T-helper 17 cell (primary cell): ENCODE measurements at regions not wholly inside any gene's neighbourhood (a gene's known extent, or its start where the extent isn't known, plus 50 kb on each side); places are given as distances from the start of the nearest gene placed in this dataset.
A peak's percentile ranks its signal among the peaks of the same experiment; 100 is the strongest.

ENCODE experiments used
- ATAC-seq: fragments of 150-1000 bp; cut with Tn5 transposase; 2 replicates; pipeline ENCODE4 v1.10.0; 2021; ENCODE audit warnings: mild to moderate bottlenecking, moderate library complexity
- DNase-seq, 3 donors: peaks; one replicate each; pipeline versions ENCODE4 v3.0.0 to v3.0.0-alpha.2; 2020 to 2021
- H3K9me3 ChIP-seq: one replicate; pipeline ENCODE4 v1.7.0; 2013; ENCODE audit warnings: low read length, mild to moderate bottlenecking; ENCODE audit not compliant: control insufficient read depth, poor library complexity, severe bottlenecking
- H3K27ac Mint-ChIP-seq: one replicate; pipeline ENCODE4 v1.8.0; 2022; ENCODE audit warnings: mild to moderate bottlenecking, moderate library complexity, mixed read lengths
- H3K27me3 Mint-ChIP-seq: one replicate; pipeline ENCODE4 v1.8.0; 2022; ENCODE audit warnings: mixed read lengths
- H3K36me3 Mint-ChIP-seq: one replicate; pipeline ENCODE4 v1.8.0; 2022; ENCODE audit warnings: low read depth, mixed read lengths
- H3K4me1 Mint-ChIP-seq: one replicate; pipeline ENCODE4 v1.8.0; 2022; ENCODE audit warnings: mild to moderate bottlenecking, mixed read lengths
- H3K4me3 Mint-ChIP-seq: one replicate; pipeline ENCODE4 v1.8.0; 2022; ENCODE audit warnings: mild to moderate bottlenecking, moderate library complexity, mixed read lengths

DNA sequence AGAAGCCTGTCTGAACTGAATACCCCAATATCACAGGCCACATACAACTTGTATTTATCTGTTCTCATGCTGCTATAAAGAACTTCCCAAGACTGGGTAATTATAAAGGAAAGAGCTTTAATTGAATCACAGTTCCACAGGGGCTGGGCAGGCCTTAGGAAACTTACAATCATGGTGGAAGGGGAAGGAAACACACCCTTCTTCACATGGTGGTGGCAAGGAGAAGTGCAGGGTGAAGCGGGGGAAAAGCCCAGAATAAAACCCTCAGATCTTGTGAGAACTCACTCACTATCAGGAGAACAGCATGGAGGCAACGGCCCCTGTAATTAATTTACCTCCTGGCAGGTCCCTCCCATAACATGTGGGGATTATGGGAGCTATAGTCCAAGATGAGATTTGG is 50.3 kb upstream of the FNDC1 start:
- no peaks in the 10 kb centered on the region for H3K36me3 Mint-ChIP-seq
- no peak overlapping the region for H3K27ac Mint-ChIP-seq
- ATAC-seq (no peak), DNase-seq (no peak)
- no peaks in the 10 kb centered on the region for H3K9me3 ChIP-seq
- peaks cover 6% of the 10 kb centered on the region for H3K27me3 Mint-ChIP-seq
- no peak overlapping the region for H3K4me3 Mint-ChIP-seq
- peaks cover 4% of the 10 kb centered on the region for H3K4me1 Mint-ChIP-seq

DNA sequence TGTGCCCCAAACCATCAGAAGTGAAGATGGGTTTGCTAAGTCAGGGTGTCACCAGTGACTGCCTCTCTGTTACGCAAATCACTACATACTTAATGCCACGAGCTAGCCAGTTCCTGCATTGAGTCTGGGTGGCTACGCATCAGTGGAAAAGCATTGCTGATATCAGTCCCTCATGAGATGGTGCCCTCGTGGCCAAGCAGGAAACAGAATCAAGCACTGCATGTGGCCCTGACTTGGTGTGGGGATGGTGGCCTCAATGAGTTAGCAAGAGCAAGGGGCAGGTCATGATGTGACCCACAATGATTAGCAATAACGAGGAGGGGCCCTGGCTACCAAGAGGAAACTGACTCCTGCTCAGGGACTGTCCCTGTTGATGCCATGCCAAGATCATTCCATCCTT is 51.6 kb upstream of the FNDC1 start:
- H3K27me3 Mint-ChIP-seq, result no peaks in the 10 kb centered on the region
- no peak overlapping the region for H3K4me3 Mint-ChIP-seq
- ATAC-seq (peak; percentile 63), DNase-seq (no peak)
- H3K9me3 ChIP-seq, result no peaks in the 10 kb centered on the region
- peaks cover 4% of the 10 kb centered on the region for H3K4me1 Mint-ChIP-seq
- H3K27ac Mint-ChIP-seq, result no peak overlapping the region
- H3K36me3 Mint-ChIP-seq, result no peaks in the 10 kb centered on the region

GRCh38 chr6:159117046-159117445 is 52.2 kb upstream of the FNDC1 start:
- H3K4me1 Mint-ChIP-seq, result peaks cover 4% of the 10 kb centered on the region
- no peaks in the 10 kb centered on the region for H3K9me3 ChIP-seq
- no peaks in the 10 kb centered on the region for H3K27me3 Mint-ChIP-seq
- no peak overlapping the region for H3K27ac Mint-ChIP-seq
- H3K36me3 Mint-ChIP-seq, result no peaks in the 10 kb centered on the region
- DNase-seq (no peak), ATAC-seq (no peak)
- H3K4me3 Mint-ChIP-seq, result no peak overlapping the region

DNA sequence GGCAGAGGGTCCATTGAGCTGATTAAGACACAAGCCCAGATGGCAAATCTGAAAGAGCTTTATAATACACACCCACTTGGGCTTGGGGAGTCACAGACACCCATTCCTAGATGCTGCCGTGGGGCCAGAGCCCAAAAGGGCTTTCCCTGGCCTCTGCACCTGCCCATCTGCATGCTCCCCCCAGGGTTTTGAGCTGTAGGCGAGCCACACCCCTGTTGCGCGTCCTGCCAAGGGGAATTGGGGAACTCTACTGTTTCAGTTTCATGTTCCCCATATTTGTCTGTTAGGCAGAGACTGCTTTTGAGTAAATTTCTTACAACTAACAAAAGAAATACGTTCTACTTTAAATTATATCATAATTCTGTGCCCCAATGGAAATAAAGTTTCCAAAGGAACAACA is 52.9 kb upstream of the FNDC1 start:
- H3K4me1 Mint-ChIP-seq, result peaks cover 4% of the 10 kb centered on the region
- no peak overlapping the region for H3K4me3 Mint-ChIP-seq
- peak; percentile 74 for ATAC-seq
- no peak for DNase-seq
- H3K27me3 Mint-ChIP-seq, result no peaks in the 10 kb centered on the region
- H3K9me3 ChIP-seq, result no peaks in the 10 kb centered on the region
- peak overlapping the region; percentile 19 for H3K27ac Mint-ChIP-seq
- H3K36me3 Mint-ChIP-seq, result no peaks in the 10 kb centered on the region

GRCh38 chr6:159114569-159114968 is 54.6 kb upstream of the FNDC1 start:
- H3K36me3 Mint-ChIP-seq, result no peaks in the 10 kb centered on the region
- H3K27ac Mint-ChIP-seq, result peak overlapping the region; percentile 9
- peaks cover 15% of the 10 kb centered on the region for H3K4me1 Mint-ChIP-seq
- no peaks in the 10 kb centered on the region for H3K9me3 ChIP-seq
- ATAC-seq (no peak), DNase-seq (no peak)
- no peaks in the 10 kb centered on the region for H3K27me3 Mint-ChIP-seq
- no peak overlapping the region for H3K4me3 Mint-ChIP-seq

GRCh38 chr6:159113223-159113622 is 56.0 kb upstream of the FNDC1 start:
- Mint-ChIP-seq H3K27ac (no peak overlapping the region), H3K4me3 (no peak overlapping the region), H3K36me3 (no peaks in the 10 kb centered on the region), H3K27me3 (no peaks in the 10 kb centered on the region), H3K4me1 (peaks cover 23% of the 10 kb centered on the region)
- no peaks in the 10 kb centered on the region for H3K9me3 ChIP-seq
- no peak for ATAC-seq
- DNase-seq, result no peak

DNA sequence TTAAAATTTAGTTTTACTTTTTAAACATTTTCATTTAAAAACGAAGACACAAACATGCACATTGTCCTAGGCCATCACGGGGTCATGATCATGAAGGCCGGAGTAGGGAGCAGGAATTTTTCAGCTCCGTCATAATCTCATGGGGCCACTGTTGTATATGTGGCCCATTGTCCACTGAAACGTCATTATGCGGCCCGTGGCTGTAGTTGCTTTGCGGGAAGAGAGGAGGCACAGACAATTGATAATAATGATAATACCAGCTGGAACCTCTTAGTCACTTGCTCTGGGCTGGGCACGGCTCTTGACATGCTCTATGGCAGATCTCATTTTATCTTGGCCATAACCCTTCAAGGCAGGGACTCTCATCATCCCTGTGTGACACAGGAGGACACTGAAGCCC is 56.5 kb upstream of the FNDC1 start:
- DNase-seq (no peak), ATAC-seq (no peak)
- peaks cover 28% of the 10 kb centered on the region for H3K4me1 Mint-ChIP-seq
- H3K4me3 Mint-ChIP-seq, result no peak overlapping the region
- H3K27ac Mint-ChIP-seq, result no peak overlapping the region
- H3K27me3 Mint-ChIP-seq, result no peaks in the 10 kb centered on the region
- no peaks in the 10 kb centered on the region for H3K9me3 ChIP-seq
- H3K36me3 Mint-ChIP-seq, result no peaks in the 10 kb centered on the region

GRCh38 chr6:159110748-159111147 is 58.5 kb upstream of the FNDC1 start:
- H3K9me3 ChIP-seq, result no peaks in the 10 kb centered on the region
- DNase-seq (no peak), ATAC-seq (no peak)
- Mint-ChIP-seq H3K4me1 (peaks cover 45% of the 10 kb centered on the region), H3K27me3 (no peaks in the 10 kb centered on the region), H3K4me3 (peak overlapping the region; percentile 72), H3K36me3 (no peaks in the 10 kb centered on the region), H3K27ac (peak overlapping the region; percentile 97)

GRCh38 chr6:159110013-159110412 is 59.2 kb upstream of the FNDC1 start:
- H3K9me3 ChIP-seq, result no peaks in the 10 kb centered on the region
- Mint-ChIP-seq H3K27me3 (no peaks in the 10 kb centered on the region), H3K27ac (peak overlapping the region; percentile 97), H3K4me1 (peaks cover 45% of the 10 kb centered on the region), H3K4me3 (no peak overlapping the region), H3K36me3 (no peaks in the 10 kb centered on the region)
- peak in 1 of 3 donors; percentile 32 for DNase-seq
- no peak for ATAC-seq

DNA sequence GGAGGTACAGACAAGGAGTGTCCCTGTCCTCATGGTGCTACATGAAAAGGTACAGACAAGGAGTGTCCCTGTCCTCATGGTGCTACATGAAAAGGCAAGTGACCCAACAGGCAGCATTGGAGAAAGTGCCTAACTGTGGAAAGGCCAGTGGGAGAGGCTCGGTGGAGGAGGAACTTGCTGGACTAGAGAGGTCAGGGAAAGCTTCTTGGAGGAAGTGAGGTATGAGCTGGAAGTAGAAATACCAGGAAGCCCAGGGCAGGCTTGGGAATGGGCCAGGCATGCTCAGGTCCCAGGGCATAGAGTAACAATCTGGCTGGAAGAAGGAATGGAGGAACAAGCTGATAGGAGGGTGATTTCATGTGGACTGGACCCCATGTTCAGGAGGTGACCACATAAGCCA is 59.8 kb upstream of the FNDC1 start:
- Mint-ChIP-seq H3K27me3 (no peaks in the 10 kb centered on the region), H3K4me1 (peaks cover 47% of the 10 kb centered on the region), H3K4me3 (peak overlapping the region; percentile 7), H3K36me3 (no peaks in the 10 kb centered on the region), H3K27ac (peak overlapping the region; percentile 97)
- ATAC-seq (no peak), DNase-seq (no peak)
- H3K9me3 ChIP-seq, result no peaks in the 10 kb centered on the region

- H3K9me3 ChIP-seq, result no peaks in the 10 kb centered on the region
- Mint-ChIP-seq H3K4me1 (peaks cover 55% of the 10 kb centered on the region), H3K27ac (peak overlapping the region; percentile 97), H3K4me3 (no peak overlapping the region), H3K36me3 (no peaks in the 10 kb centered on the region), H3K27me3 (no peaks in the 10 kb centered on the region)
- DNase-seq (no peak), ATAC-seq (no peak)
These were observed 60.7 kb upstream of the FNDC1 start for GRCh38 chr6:159108426-159108985.

GRCh38 chr6:159107451-159108260 is 61.5 kb upstream of the FNDC1 start:
- peak overlapping the region; percentile 97 for H3K27ac Mint-ChIP-seq
- no peaks in the 10 kb centered on the region for H3K27me3 Mint-ChIP-seq
- H3K9me3 ChIP-seq, result no peaks in the 10 kb centered on the region
- no peaks in the 10 kb centered on the region for H3K36me3 Mint-ChIP-seq
- peak overlapping the region; percentile 85 for H3K4me3 Mint-ChIP-seq
- DNase-seq (peak; percentile 35 to 63 (median 44)), ATAC-seq (peak; percentile 55)
- H3K4me1 Mint-ChIP-seq, result peaks cover 59% of the 10 kb centered on the region

DNA sequence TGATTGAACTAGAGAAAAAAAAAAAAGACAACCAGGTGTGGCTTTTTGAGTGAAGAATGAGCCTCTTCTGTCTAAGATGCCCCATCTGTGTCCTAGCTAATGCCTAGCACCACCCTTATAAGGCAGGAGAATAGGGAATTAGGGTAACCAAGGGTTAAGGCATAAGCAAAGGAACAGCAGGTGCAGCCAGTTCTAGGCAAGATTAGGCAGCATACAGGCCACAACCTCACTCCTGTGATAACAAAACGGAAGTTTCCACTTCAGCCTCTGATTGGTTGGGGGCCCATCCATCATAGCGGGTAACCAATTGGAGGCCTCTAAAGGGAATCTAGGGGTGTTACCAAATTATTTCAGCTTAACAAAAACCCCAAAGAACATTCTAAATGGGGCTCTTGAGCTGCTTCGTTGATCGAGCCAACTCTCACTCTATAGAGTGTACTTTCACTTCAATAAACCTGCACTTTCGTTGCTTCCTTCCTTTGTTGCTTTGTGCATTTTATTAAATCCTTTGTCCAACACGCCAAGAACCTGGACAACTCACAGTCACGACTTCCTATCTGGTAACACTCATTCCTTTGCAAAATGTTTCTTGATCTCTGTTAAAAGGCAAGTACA is 61.9 kb upstream of the TAGAP start:
- Mint-ChIP-seq H3K4me3 (peak overlapping the region; percentile 85), H3K27me3 (no peaks in the 10 kb centered on the region), H3K36me3 (no peaks in the 10 kb centered on the region), H3K27ac (peak overlapping the region; percentile 97), H3K4me1 (peaks cover 61% of the 10 kb centered on the region)
- DNase-seq (peak; percentile 57 to 90 (median 79)), ATAC-seq (peak; percentile 86)
- no peaks in the 10 kb centered on the region for H3K9me3 ChIP-seq
